ENCODE measurements at regions not wholly inside any gene's neighbourhood (a gene's known extent, or its start where the extent isn't known, plus 50 kb on each side); places are given as distances from the start of the nearest gene placed in this dataset.
A peak's percentile ranks its signal among the peaks of the same experiment; 100 is the strongest.
"Not testable (repeated sequence)": the region's sequence is repeated elsewhere in the genome, so short reads cannot be mapped to it uniquely, and the experiment has no call there.

GRCh38 chr5:50898966-50899365, 232.5 kb downstream of the PARP8 start:
- DNase-seq = peak; percentile 37 to 51

GRCh38 chr5:50900952-50901510, 234.6 kb downstream of the PARP8 start:
- DNase-seq = no peak

- DNase-seq = no peak
Measured at GRCh38 chr5:50903651-50904050, 237.2 kb downstream of the PARP8 start.

- no peak for DNase-seq
Measured at GRCh38 chr5:50905996-50906570, 239.6 kb downstream of the PARP8 start.

GRCh38 chr5:50920160-50920559, 253.7 kb downstream of the PARP8 start:
- not testable (repeated sequence) for DNase-seq

- no peak for DNase-seq
Measured at GRCh38 chr5:50921366-50922133, 255.1 kb downstream of the PARP8 start.

- DNase-seq = not testable (repeated sequence)
Measured at GRCh38 chr5:50922134-50922941, 255.9 kb downstream of the PARP8 start.

- no peak for DNase-seq
Measured at GRCh38 chr5:50922942-50923767, 256.7 kb downstream of the PARP8 start.

- no peak for DNase-seq
Measured at GRCh38 chr5:50923768-50924494, 257.5 kb downstream of the PARP8 start.

- DNase-seq = no peak
Measured at GRCh38 chr5:50927953-50928352, 261.5 kb downstream of the PARP8 start.

GRCh38 chr5:50929174-50929573, 262.7 kb downstream of the PARP8 start:
- DNase-seq = no peak

GRCh38 chr5:50934343-50934742, 267.9 kb downstream of the PARP8 start:
- DNase-seq = no peak

GRCh38 chr5:50945139-50945538, 278.7 kb downstream of the PARP8 start:
- DNase-seq = no peak

GRCh38 chr5:50947906-50948683, 281.7 kb downstream of the PARP8 start:
- no peak for DNase-seq

- DNase-seq = no peak
Measured at GRCh38 chr5:50953290-50953689, 286.9 kb downstream of the PARP8 start.

GRCh38 chr5:50958852-50959457, 292.5 kb downstream of the PARP8 start:
- DNase-seq = peak; percentile 25 to 35

- peak; percentile 48 to 65 for DNase-seq
Measured at GRCh38 chr5:50962934-50963872, 296.8 kb downstream of the PARP8 start.

GRCh38 chr5:50963971-50964745, 297.7 kb downstream of the PARP8 start:
- no peak for DNase-seq
